ENCODE measurements at regions not wholly inside any gene's neighbourhood (a gene's known extent, or its start where the extent isn't known, plus 50 kb on each side); places are given as distances from the start of the nearest gene placed in this dataset.

DNA sequence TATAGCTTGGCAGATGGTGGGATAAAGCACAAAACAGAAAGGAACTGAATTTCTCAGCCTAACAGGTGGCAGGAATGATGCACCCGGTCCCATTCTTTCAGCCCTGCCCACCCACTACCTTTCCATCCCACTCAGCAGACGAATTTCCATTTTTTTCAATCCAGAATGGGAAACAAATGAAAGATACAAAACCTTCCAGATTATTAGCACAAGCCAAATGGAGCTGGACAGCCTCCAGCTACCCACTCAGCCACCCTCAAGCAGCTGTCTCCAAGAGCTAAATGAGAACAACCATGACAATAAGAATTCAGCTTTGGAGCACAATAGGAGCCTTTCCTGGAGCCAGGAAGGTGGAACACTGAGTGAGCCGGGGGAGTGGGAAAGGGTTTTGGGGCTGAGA lies 96.3 kb upstream of the ST6GALNAC5 start:
- no peaks in the 10 kb centered on the region for H3K27me3 ChIP-seq (replicated peaks in 1 of 2; ENCODE audit: control insufficient read depth in 2 of 2, insufficient read depth in 2 of 2, low read length in 1 of 2)
- no peak overlapping the region for H3K27ac ChIP-seq (ENCODE audit: control insufficient read depth, insufficient read depth)
- H3K4me2 ChIP-seq (ENCODE audit: control insufficient read depth, insufficient read depth): no peak overlapping the region
- ATAC-seq (no peak), DNase-seq (ENCODE audit: low read depth, low spot score) (no peak), FAIRE-seq (no peak)
- no peaks in the 10 kb centered on the region for H3K36me3 ChIP-seq (ENCODE audit: control insufficient read depth in 2 of 2, insufficient read depth in 2 of 2, low read length in 1 of 2)
- SMC1A ChIA-PET (ENCODE audit: uncharacterized antibody, unreplicated experiment): interaction anchor here (0.9 to 1.1 kb wide), 2 partner anchors 14 to 29 kb away, joined by 3 to 5 read pairs; no protein-coding TSS in a partner anchor
- RAD21 ChIA-PET (ENCODE audit: unreplicated experiment): no interaction called here
- H3K79me2 ChIP-seq (ENCODE audit: control insufficient read depth, insufficient read depth, low read length): no peaks in the 10 kb centered on the region
- no TSS peak for BruUV-seq (replicated peaks)
- 2% methylated on average over 3 of the region's 3 CpGs for WGBS (ENCODE audit: insufficient coverage, insufficient replicate concordance, low lambda C conversion rate, missing lambda C conversion rate)
- no peak overlapping the region for H3K9ac ChIP-seq (ENCODE audit: control insufficient read depth, insufficient read depth, low read length)
- POLR2A ChIA-PET: no interaction called here
- H3K4me3 ChIP-seq: no peak overlapping the region
- TF ChIP-seq, protein P1, sequence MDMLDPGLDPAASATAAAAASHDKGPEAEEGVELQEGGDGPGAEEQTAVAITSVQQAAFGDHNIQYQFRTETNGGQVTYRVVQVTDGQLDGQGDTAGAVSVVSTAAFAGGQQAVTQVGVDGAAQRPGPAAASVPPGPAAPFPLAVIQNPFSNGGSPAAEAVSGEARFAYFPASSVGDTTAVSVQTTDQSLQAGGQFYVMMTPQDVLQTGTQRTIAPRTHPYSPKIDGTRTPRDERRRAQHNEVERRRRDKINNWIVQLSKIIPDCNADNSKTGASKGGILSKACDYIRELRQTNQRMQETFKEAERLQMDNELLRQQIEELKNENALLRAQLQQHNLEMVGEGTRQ (IDR thresholded peaks at IDR 0.05; ENCODE audit: borderline replicate concordance, low read depth, low read length): no peak
- TF ChIP-seq RB1 (IDR thresholded peaks at IDR 0.05; ENCODE audit: borderline replicate concordance) (no peak), CHD4 (IDR thresholded peaks at IDR 0.05) (no peak), MAX (IDR thresholded peaks at IDR 0.05; ENCODE audit: low read depth, low read length) (no peak), CHD1 (IDR thresholded peaks at IDR 0.05; ENCODE audit: low read depth, low read length) (no peak), POLR2AphosphoS5 (IDR thresholded peaks at IDR 0.05; ENCODE audit: low read length) (no peak), USF1 (IDR thresholded peaks at IDR 0.05; ENCODE audit: borderline replicate concordance, extremely low read length, insufficient read depth, low read depth, low read length) (no peak), NFYA (IDR thresholded peaks at IDR 0.05; ENCODE audit: borderline replicate concordance, low read depth, low read length) (no peak), FOXK2 (IDR thresholded peaks at IDR 0.05) (no peak), NKRF (conservative IDR thresholded peaks at IDR 0.05) (no peak), NFXL1 (IDR thresholded peaks at IDR 0.05; ENCODE audit: borderline replicate concordance) (no peak), ASH2L (IDR thresholded peaks at IDR 0.05; ENCODE audit: borderline replicate concordance, low read depth) (no peak), MXI1 (IDR thresholded peaks at IDR 0.05; ENCODE audit: low read depth, low read length) (no peak), BACH1 (IDR thresholded peaks at IDR 0.05; ENCODE audit: borderline replicate concordance) (no peak), SRF (IDR thresholded peaks at IDR 0.05; ENCODE audit: low read depth in 2 of 2, low read length in 2 of 2) (no peak), PKNOX1 (IDR thresholded peaks at IDR 0.05) (no peak)
- H2AFZ ChIP-seq (ENCODE audit: control insufficient read depth, low read depth, low read length): no peak overlapping the region
- H4K20me1 ChIP-seq (ENCODE audit: control insufficient read depth, insufficient read depth): no peaks in the 10 kb centered on the region
- H3K4me1 ChIP-seq (ENCODE audit: control insufficient read depth, insufficient read depth, low read length): no peaks in the 10 kb centered on the region
- intact Hi-C loops (cut with micrococcal nuclease; ENCODE audit: unreplicated experiment): no loop called here
- no peaks in the 10 kb centered on the region for H3K9me3 ChIP-seq (replicated peaks; ENCODE audit: control insufficient read depth, insufficient read depth, low read length)
- in situ Hi-C loops (cut with MboI): no loop called here
- CTCF ChIA-PET: interaction anchor here (0.7 to 1.3 kb wide), 3 partner anchors 9 to 347 kb away, joined by 3 read pairs; no protein-coding TSS in a partner anchor

Measured in GM12878 (cell line).